ENCODE measurements at regions not wholly inside any gene's neighbourhood (a gene's known extent, or its start where the extent isn't known, plus 50 kb on each side); places are given as distances from the start of the nearest gene placed in this dataset.

DNA sequence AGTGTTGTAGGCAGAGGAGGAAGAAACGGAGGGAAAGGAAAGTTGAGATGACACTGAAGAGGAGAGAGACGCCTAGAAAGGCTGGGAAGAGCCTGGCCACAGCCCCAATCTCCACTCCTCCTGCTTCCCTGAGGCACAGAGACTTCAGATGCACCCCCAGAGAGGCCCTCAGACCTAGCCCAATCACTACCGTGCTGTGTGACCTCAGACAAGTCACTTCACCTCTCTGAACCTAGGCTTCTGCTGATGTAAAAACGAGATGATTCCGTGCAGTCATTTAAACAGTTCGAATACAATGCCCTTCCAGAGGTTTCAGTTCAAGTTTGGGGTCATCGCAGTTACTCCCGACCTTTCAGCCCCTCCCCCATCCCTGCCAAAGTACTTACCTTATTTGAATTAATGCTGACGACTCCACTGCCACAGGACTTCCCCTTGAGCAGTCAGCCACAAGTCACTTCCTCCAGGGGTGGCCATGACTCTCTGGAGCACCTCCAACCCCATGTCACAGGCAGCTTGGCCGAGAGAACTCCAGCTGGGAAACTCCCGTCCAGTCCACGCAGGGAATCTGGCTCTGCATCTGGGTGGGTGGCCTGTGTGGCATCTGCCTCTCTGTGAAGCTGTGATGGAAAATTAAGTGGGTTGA lies 105.2 kb upstream of the ID2 start (continued):
- peak; percentile 45; the same call in 1 of the 2 replicates for TF ChIP-seq SPI1 (IDR thresholded peaks at IDR 0.05; ENCODE audit: borderline replicate concordance, low read depth, low read length)
- TF ChIP-seq, protein P1, sequence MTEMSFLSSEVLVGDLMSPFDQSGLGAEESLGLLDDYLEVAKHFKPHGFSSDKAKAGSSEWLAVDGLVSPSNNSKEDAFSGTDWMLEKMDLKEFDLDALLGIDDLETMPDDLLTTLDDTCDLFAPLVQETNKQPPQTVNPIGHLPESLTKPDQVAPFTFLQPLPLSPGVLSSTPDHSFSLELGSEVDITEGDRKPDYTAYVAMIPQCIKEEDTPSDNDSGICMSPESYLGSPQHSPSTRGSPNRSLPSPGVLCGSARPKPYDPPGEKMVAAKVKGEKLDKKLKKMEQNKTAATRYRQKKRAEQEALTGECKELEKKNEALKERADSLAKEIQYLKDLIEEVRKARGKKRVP (CRISPR knock-in tag; IDR thresholded peaks at IDR 0.05): no peak
- TF ChIP-seq, protein P2, sequence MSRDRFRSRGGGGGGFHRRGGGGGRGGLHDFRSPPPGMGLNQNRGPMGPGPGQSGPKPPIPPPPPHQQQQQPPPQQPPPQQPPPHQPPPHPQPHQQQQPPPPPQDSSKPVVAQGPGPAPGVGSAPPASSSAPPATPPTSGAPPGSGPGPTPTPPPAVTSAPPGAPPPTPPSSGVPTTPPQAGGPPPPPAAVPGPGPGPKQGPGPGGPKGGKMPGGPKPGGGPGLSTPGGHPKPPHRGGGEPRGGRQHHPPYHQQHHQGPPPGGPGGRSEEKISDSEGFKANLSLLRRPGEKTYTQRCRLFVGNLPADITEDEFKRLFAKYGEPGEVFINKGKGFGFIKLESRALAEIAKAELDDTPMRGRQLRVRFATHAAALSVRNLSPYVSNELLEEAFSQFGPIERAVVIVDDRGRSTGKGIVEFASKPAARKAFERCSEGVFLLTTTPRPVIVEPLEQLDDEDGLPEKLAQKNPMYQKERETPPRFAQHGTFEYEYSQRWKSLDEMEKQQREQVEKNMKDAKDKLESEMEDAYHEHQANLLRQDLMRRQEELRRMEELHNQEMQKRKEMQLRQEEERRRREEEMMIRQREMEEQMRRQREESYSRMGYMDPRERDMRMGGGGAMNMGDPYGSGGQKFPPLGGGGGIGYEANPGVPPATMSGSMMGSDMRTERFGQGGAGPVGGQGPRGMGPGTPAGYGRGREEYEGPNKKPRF (IDR thresholded peaks at IDR 0.05; ENCODE audit: low read depth, low read length): no peak
- peak in 1 of 2 experiments; percentile 46; a peak in 1 of 4 replicates for TF ChIP-seq RCOR1 (IDR thresholded peaks at IDR 0.05; ENCODE audit: borderline replicate concordance in 1 of 2, low read depth in 2 of 2, low read length in 2 of 2)
- no peak for TF ChIP-seq THRAP3 (IDR thresholded peaks at IDR 0.05; ENCODE audit: borderline replicate concordance)
- TF ChIP-seq ZFP36 (IDR thresholded peaks at IDR 0.05; ENCODE audit: low read depth, low read length, partially characterized antibody): peak; percentile 76
- TF ChIP-seq BRD9 (IDR thresholded peaks at IDR 0.05; ENCODE audit: low read depth, partially characterized antibody): no peak
- TF ChIP-seq RBM25 (IDR thresholded peaks at IDR 0.05; ENCODE audit: low read depth, low read length, severe bottlenecking): peak; percentile 96
- TF ChIP-seq HNRNPLL (IDR thresholded peaks at IDR 0.05; ENCODE audit: low read depth, low read length, poor library complexity, severe bottlenecking): no peak
- peak; percentile 81; the same call in 1 of the 2 replicates for TF ChIP-seq CBX1 (IDR thresholded peaks at IDR 0.05; ENCODE audit: low read depth)
- TF ChIP-seq GATA2 (CRISPR knock-in tag; IDR thresholded peaks at IDR 0.05): no peak
- no peak for TF ChIP-seq MIER1 (IDR thresholded peaks at IDR 0.05; ENCODE audit: low read depth)
- TF ChIP-seq ILF3 (IDR thresholded peaks at IDR 0.05; ENCODE audit: borderline replicate concordance): no peak

Measured in K562 (cell line).